ENCODE measurements at regions not wholly inside any gene's neighbourhood (a gene's known extent, or its start where the extent isn't known, plus 50 kb on each side); places are given as distances from the start of the nearest gene placed in this dataset.

DNA sequence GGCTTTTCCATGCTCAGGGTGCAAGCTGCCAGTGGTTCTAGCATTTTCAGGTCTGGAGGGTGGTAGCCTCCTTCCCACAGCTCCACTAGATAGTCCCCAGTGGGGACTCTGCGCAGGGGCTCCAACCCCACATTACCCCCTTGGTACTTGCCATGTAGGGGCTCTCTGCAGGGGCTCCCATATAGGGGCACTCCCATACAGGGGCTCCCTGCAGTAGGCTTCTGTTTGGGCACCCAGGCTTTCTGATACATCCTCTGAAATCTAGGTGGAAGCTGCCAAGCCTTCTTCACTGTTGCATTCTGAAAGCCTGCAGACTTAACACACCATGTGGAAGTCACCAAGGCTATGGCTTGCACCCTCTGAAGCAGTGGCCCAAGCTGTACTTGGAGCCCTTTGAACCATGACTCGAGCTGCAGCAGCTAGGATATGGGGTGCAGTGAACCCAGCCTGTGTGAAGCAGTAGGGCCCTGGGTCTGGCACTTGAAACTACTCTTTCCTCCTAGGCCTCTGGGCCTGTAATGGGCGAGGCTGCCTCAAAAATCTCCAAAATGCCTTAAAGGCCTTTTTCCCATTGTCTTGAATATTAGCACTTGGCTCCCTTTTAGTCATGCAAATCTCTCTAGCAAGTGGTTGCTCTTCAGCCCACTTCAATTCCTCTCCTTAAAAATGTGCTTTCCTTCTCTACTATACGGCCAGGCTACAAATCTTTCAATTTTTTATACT, 96.4 kb downstream of the TPRA1 start:
- H3K9ac ChIP-seq (ENCODE audit: low read length), result no peak overlapping the region
- POLR2A ChIA-PET, result no interaction called here
- ATAC-seq (ENCODE audit: low read depth) (no peak), DNase-seq (no peak)
- H3K9me3 ChIP-seq (ENCODE audit: control extremely low read depth in 1 of 3, control insufficient read depth in 2 of 3, insufficient read depth in 1 of 3, low read length in 2 of 3), result peaks cover 0 to 13% (median 0%) of the 10 kb centered on the region in 3 donors
- intact Hi-C loops (cut with micrococcal nuclease), result no loop called here
- no peaks in the 10 kb centered on the region for H3K36me3 ChIP-seq (replicated peaks in 1 of 2; ENCODE audit: control extremely low read depth in 1 of 2, control insufficient read depth in 1 of 2, extremely low read depth in 1 of 2, insufficient read depth in 2 of 2, low read length in 1 of 2)
- no peaks in the 10 kb centered on the region for H3K4me1 ChIP-seq (ENCODE audit: control insufficient read depth in 2 of 2, insufficient read depth in 2 of 2, low read length in 2 of 2)
- peaks cover 0 to 10% (median 0%) of the 10 kb centered on the region in 4 experiments for H3K27me3 ChIP-seq (replicated peaks in 1 of 4; ENCODE audit: control extremely low read depth in 1 of 4, control insufficient read depth in 3 of 4, insufficient read depth in 4 of 4, low read length in 3 of 4)
- no peak overlapping the region for H2AFZ ChIP-seq (ENCODE audit: insufficient read depth, low read depth, low read length, poor library complexity, severe bottlenecking)
- H3K79me2 ChIP-seq (ENCODE audit: control insufficient read depth, insufficient read depth, low read length), result no peaks in the 10 kb centered on the region
- no peak overlapping the region for H3K27ac ChIP-seq (ENCODE audit: low read length in 2 of 2)
- H3K9me3 Mint-ChIP-seq (ENCODE audit: insufficient read depth), result no peaks in the 10 kb centered on the region
- WGBS (ENCODE audit: insufficient coverage), result 81% methylated on average over 4 of the region's 4 CpGs
- H3K27ac Mint-ChIP-seq, result no peak overlapping the region
- no peak for TF ChIP-seq CTCF (IDR thresholded peaks at IDR 0.05)
- no peak for TF ChIP-seq EZH2 (IDR thresholded peaks at IDR 0.05; ENCODE audit: borderline replicate concordance, insufficient read depth, low read depth, low read length, poor library complexity, severe bottlenecking)
- H4K20me1 ChIP-seq (ENCODE audit: control insufficient read depth, insufficient read depth, low read length, poor library complexity, severe bottlenecking), result no peaks in the 10 kb centered on the region
- H3K4me2 ChIP-seq (replicated peaks; ENCODE audit: low read depth, low read length, poor library complexity, severe bottlenecking), result no peak overlapping the region
- no peak overlapping the region for H3K4me3 ChIP-seq (ENCODE audit: control extremely low read depth in 1 of 5, extremely low read depth in 1 of 5, insufficient read depth in 1 of 5, low read depth in 2 of 5, low read length in 4 of 5)
- no peak overlapping the region for H3K4me3 Mint-ChIP-seq
- H3K4me1 Mint-ChIP-seq, result no peaks in the 10 kb centered on the region
- CTCF ChIA-PET, result no interaction called here
- H3K27me3 Mint-ChIP-seq, result peaks cover 35% of the 10 kb centered on the region

- Histone ChIP-seq H3K27me3 (replicated peaks in 1 of 4; ENCODE audit: control extremely low read depth in 1 of 4, control insufficient read depth in 3 of 4, insufficient read depth in 4 of 4, low read length in 3 of 4) (peaks cover 0 to 16% (median 0%) of the 10 kb centered on the region in 4 experiments), H3K27ac (ENCODE audit: low read length in 2 of 2) (no peak overlapping the region), H4K20me1 (ENCODE audit: control insufficient read depth, insufficient read depth, low read length, poor library complexity, severe bottlenecking) (no peaks in the 10 kb centered on the region), H3K9me3 (ENCODE audit: control extremely low read depth in 1 of 3, control insufficient read depth in 2 of 3, insufficient read depth in 1 of 3, low read length in 2 of 3) (peaks cover 0 to 16% (median 0%) of the 10 kb centered on the region in 3 donors), H3K4me3 (ENCODE audit: control extremely low read depth in 1 of 5, extremely low read depth in 1 of 5, insufficient read depth in 1 of 5, low read depth in 2 of 5, low read length in 4 of 5) (no peak overlapping the region), H3K4me1 (ENCODE audit: control insufficient read depth in 2 of 2, insufficient read depth in 2 of 2, low read length in 2 of 2) (no peaks in the 10 kb centered on the region), H3K79me2 (ENCODE audit: control insufficient read depth, insufficient read depth, low read length) (no peaks in the 10 kb centered on the region), H2AFZ (ENCODE audit: insufficient read depth, low read depth, low read length, poor library complexity, severe bottlenecking) (no peak overlapping the region), H3K9ac (ENCODE audit: low read length) (no peak overlapping the region), H3K36me3 (replicated peaks in 1 of 2; ENCODE audit: control extremely low read depth in 1 of 2, control insufficient read depth in 1 of 2, extremely low read depth in 1 of 2, insufficient read depth in 2 of 2, low read length in 1 of 2) (no peaks in the 10 kb centered on the region), H3K4me2 (replicated peaks; ENCODE audit: low read depth, low read length, poor library complexity, severe bottlenecking) (no peak overlapping the region)
- peaks cover 37% of the 10 kb centered on the region for H3K27me3 Mint-ChIP-seq
- H3K4me1 Mint-ChIP-seq, result no peaks in the 10 kb centered on the region
- no peak overlapping the region for H3K27ac Mint-ChIP-seq
- no peak for TF ChIP-seq CTCF (IDR thresholded peaks at IDR 0.05)
- TF ChIP-seq EZH2 (IDR thresholded peaks at IDR 0.05; ENCODE audit: borderline replicate concordance, insufficient read depth, low read depth, low read length, poor library complexity, severe bottlenecking), result no peak
- no peak for ATAC-seq (ENCODE audit: low read depth)
- no peak for DNase-seq
- POLR2A ChIA-PET, result no interaction called here
- H3K4me3 Mint-ChIP-seq, result no peak overlapping the region
- H3K9me3 Mint-ChIP-seq (ENCODE audit: insufficient read depth), result no peaks in the 10 kb centered on the region
- 77% methylated on average over 2 of the region's 2 CpGs for WGBS (ENCODE audit: insufficient coverage)
- intact Hi-C loops (cut with micrococcal nuclease), result no loop called here
- CTCF ChIA-PET, result no interaction called here
Measured at GRCh38 chr3:127492426-127492825, 98.1 kb downstream of the TPRA1 start.
